Central memory CD8-positive, alpha-beta T cell (primary cell): ENCODE measurements at regions not wholly inside any gene's neighbourhood (a gene's known extent, or its start where the extent isn't known, plus 50 kb on each side); places are given as distances from the start of the nearest gene placed in this dataset.

Experiments
- ATAC-seq: fragments of 150-1000 bp; cut with Tn5 transposase; replicated peaks from 2 replicates; pipeline ENCODE4 v1.10.0; 2022; ENCODE audit warnings: mild to moderate bottlenecking, moderate FRiP score, moderate number of reproducible peaks; ENCODE audit not compliant: poor library complexity, severe bottlenecking; ENCODE audit errors: extremely low read depth
- DNase-seq, 2 donors: peaks; one replicate each; pipeline ENCODE4 v3.0.0; 2021; ENCODE audit warnings: low spot score in 2 of 2
- H3K27ac Mint-ChIP-seq: one replicate; pipeline ENCODE4 v1.8.0; 2022; ENCODE audit warnings: low read depth, mild to moderate bottlenecking, moderate library complexity, mixed read lengths
- H3K27me3 Mint-ChIP-seq: one replicate; pipeline ENCODE4 v1.8.0; 2022; ENCODE audit warnings: mixed read lengths
- H3K36me3 Mint-ChIP-seq: one replicate; pipeline ENCODE4 v1.8.0; 2022; ENCODE audit warnings: mild to moderate bottlenecking, moderate library complexity, mixed read lengths; ENCODE audit not compliant: insufficient read depth
- H3K4me1 Mint-ChIP-seq: one replicate; pipeline ENCODE4 v1.8.0; 2022; ENCODE audit warnings: mixed read lengths
- H3K4me3 Mint-ChIP-seq: one replicate; pipeline ENCODE4 v1.8.0; 2022; ENCODE audit warnings: mild to moderate bottlenecking, moderate library complexity, mixed read lengths
- H3K9me3 Mint-ChIP-seq: one replicate; pipeline ENCODE4 v1.8.0; 2022; ENCODE audit warnings: mixed read lengths

DNA sequence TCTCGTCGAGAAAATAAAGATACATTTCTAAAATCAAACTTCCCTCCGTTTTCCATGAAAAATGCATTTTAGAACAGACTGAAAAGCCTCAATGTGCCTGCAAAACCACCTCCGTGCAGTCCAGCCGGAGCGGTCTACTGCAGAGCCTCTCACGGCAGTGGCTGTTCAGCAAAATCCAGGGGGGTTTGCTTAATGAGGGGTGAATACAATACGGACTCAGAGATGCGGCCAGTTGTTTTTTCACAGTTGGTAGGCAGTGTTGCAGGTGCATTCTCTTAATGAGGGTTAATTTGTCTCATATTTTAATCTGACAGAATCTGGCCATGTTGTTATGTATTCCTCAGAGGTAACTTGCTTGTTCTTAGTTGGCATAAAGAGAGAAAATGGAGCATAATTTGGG is 223.0 kb downstream of the EBLN2 start:
- H3K9me3 Mint-ChIP-seq = no peaks in the 10 kb centered on the region

GRCh38 chr3:73291541-73291940 is 230.1 kb downstream of the EBLN2 start:
- ATAC-seq (no peak), DNase-seq (no peak)
- H3K4me3 Mint-ChIP-seq = no peak overlapping the region
- H3K9me3 Mint-ChIP-seq = no peaks in the 10 kb centered on the region
- H3K27ac Mint-ChIP-seq = no peak overlapping the region
- no peaks in the 10 kb centered on the region for H3K27me3 Mint-ChIP-seq
- no peaks in the 10 kb centered on the region for H3K4me1 Mint-ChIP-seq
- no peaks in the 10 kb centered on the region for H3K36me3 Mint-ChIP-seq

More for the DNA sequence above, 223.0 kb downstream of the EBLN2 start:
- Mint-ChIP-seq H3K27me3 (no peaks in the 10 kb centered on the region), H3K4me3 (no peak overlapping the region), H3K36me3 (no peaks in the 10 kb centered on the region), H3K4me1 (no peaks in the 10 kb centered on the region), H3K27ac (no peak overlapping the region)
- no peak for ATAC-seq
- no peak for DNase-seq

GRCh38 chr3:73292220-73292619 is 230.8 kb downstream of the EBLN2 start:
- Mint-ChIP-seq H3K4me1 (no peaks in the 10 kb centered on the region), H3K9me3 (no peaks in the 10 kb centered on the region), H3K27ac (no peak overlapping the region), H3K36me3 (no peaks in the 10 kb centered on the region), H3K4me3 (no peak overlapping the region), H3K27me3 (no peaks in the 10 kb centered on the region)
- no peak for DNase-seq
- no peak for ATAC-seq

- no peaks in the 10 kb centered on the region for H3K27me3 Mint-ChIP-seq
- no peaks in the 10 kb centered on the region for H3K36me3 Mint-ChIP-seq
- H3K9me3 Mint-ChIP-seq = peaks cover 3% of the 10 kb centered on the region
- H3K27ac Mint-ChIP-seq = no peak overlapping the region
- no peak overlapping the region for H3K4me3 Mint-ChIP-seq
- DNase-seq = no peak
- no peak for ATAC-seq
- no peaks in the 10 kb centered on the region for H3K4me1 Mint-ChIP-seq
Observed at GRCh38 chr3:73294537-73294936, 233.1 kb downstream of the EBLN2 start.

GRCh38 chr3:73295876-73296635 is 234.6 kb downstream of the EBLN2 start:
- H3K4me1 Mint-ChIP-seq = no peaks in the 10 kb centered on the region
- H3K4me3 Mint-ChIP-seq = no peak overlapping the region
- peaks cover 3% of the 10 kb centered on the region for H3K9me3 Mint-ChIP-seq
- DNase-seq = no peak
- no peak overlapping the region for H3K27ac Mint-ChIP-seq
- no peak for ATAC-seq
- H3K27me3 Mint-ChIP-seq = no peaks in the 10 kb centered on the region
- no peaks in the 10 kb centered on the region for H3K36me3 Mint-ChIP-seq

- H3K36me3 Mint-ChIP-seq = no peaks in the 10 kb centered on the region
- no peaks in the 10 kb centered on the region for H3K4me1 Mint-ChIP-seq
- ATAC-seq (no peak), DNase-seq (no peak)
- peaks cover 3% of the 10 kb centered on the region for H3K9me3 Mint-ChIP-seq
- no peaks in the 10 kb centered on the region for H3K27me3 Mint-ChIP-seq
- H3K4me3 Mint-ChIP-seq = no peak overlapping the region
- no peak overlapping the region for H3K27ac Mint-ChIP-seq
Observed at GRCh38 chr3:73296859-73297258, 235.4 kb downstream of the EBLN2 start.

GRCh38 chr3:73298243-73299183 is 237.1 kb downstream of the EBLN2 start:
- H3K4me3 Mint-ChIP-seq = no peak overlapping the region
- H3K27me3 Mint-ChIP-seq = no peaks in the 10 kb centered on the region
- DNase-seq (no peak), ATAC-seq (no peak)
- H3K9me3 Mint-ChIP-seq = peaks cover 3% of the 10 kb centered on the region
- no peak overlapping the region for H3K27ac Mint-ChIP-seq
- H3K4me1 Mint-ChIP-seq = no peaks in the 10 kb centered on the region
- no peaks in the 10 kb centered on the region for H3K36me3 Mint-ChIP-seq

GRCh38 chr3:73299184-73299691 is 237.8 kb downstream of the EBLN2 start:
- no peak for DNase-seq
- Mint-ChIP-seq H3K27ac (no peak overlapping the region), H3K36me3 (no peaks in the 10 kb centered on the region), H3K9me3 (peaks cover 3% of the 10 kb centered on the region), H3K4me1 (no peaks in the 10 kb centered on the region), H3K27me3 (no peaks in the 10 kb centered on the region), H3K4me3 (no peak overlapping the region)
- no peak for ATAC-seq

DNA sequence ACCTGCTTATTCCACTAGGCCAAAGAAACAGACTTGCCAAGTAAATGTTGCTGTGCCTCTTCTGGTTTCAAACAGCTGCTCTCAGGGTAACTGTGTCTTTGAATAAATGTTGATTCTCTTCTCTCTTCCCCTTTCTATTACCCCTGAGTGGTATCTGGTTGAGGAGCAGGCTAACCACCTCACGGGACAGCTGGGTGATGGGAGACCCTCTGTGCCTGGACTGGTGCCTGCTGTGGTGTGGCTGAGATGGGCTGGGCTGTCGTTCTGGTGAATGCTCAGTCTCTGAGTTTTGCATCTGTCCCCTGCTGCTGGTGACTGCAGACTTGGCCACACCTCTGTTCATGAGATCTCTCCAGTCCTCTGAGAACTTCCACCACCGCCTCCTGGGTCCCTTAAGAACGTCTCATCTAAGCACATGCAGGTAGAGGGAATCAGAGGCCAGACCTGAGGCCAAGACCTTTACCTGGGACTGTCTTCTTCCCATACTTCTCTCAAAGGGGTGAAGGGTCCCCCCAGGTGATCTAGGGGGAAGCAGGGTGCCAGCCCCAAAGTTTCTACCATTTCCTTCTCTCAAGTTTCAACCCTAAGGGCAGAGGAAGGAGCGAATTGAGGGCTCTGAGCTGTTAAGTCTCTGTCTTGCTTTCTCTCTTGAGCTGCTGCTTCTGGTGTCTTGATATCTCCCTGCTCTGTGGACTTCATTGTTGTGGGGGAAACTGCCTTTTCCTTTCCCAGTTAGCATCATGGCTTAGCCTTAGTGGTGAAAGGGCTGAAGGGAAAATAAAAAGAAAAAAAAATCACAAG is 252.9 kb downstream of the EBLN2 start:
- H3K27ac Mint-ChIP-seq = no peak overlapping the region
- no peaks in the 10 kb centered on the region for H3K36me3 Mint-ChIP-seq
- H3K4me3 Mint-ChIP-seq = no peak overlapping the region
- H3K9me3 Mint-ChIP-seq = no peaks in the 10 kb centered on the region
- H3K27me3 Mint-ChIP-seq = no peaks in the 10 kb centered on the region
- no peaks in the 10 kb centered on the region for H3K4me1 Mint-ChIP-seq
- ATAC-seq (peak; percentile 14), DNase-seq (no peak)

DNA sequence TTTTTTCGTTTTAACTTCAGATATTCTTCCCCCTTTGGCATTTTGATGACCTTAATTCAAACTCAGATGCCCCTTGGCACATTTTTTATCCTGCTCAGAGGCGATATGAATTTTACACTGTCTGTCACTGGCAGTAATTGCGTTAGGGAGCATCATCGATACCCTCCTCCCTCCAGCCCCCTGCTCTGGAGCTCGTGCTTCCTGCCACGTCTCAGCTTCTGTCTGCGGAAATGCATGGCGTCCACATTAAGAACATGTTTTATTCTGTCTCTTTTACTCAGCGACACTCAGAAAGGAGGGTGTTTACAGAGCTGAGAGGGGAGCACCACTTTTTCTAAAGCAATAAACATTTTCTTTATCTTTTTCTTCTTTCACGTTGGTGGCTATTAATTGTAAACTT is 254.2 kb downstream of the EBLN2 start:
- Mint-ChIP-seq H3K27ac (no peak overlapping the region), H3K9me3 (peaks cover 1% of the 10 kb centered on the region), H3K4me3 (no peak overlapping the region), H3K4me1 (no peaks in the 10 kb centered on the region), H3K36me3 (no peaks in the 10 kb centered on the region), H3K27me3 (no peaks in the 10 kb centered on the region)
- ATAC-seq = no peak
- DNase-seq = no peak

DNA sequence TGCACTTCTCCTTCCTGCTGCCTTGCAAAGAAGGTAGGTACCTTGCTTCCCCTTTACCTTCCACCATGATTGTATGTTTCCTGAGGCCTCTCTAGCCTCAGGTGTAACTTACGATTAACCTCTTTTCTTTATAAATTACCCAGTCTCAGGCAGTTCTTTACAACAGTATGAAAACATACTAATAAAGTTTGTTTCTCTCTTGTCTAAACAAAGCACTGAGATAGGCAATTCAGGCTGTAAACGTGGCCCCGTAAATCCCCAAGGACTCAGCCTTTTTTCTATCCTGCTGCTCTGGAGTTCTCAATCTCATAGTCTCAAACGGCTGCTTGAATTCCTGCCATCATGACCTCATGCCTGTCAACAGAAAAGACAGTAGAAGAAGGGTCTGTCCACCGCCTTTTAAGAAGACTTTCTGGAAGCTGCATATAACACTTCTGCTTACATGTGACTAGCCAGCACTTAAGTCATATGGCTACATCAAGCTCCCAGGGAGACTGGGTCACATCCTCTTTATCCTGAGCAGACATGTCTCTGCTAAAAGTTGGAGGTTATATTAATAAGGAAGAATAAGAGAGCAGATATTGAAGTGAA is 257.8 kb downstream of the EBLN2 start:
- Mint-ChIP-seq H3K36me3 (no peaks in the 10 kb centered on the region), H3K27ac (no peak overlapping the region), H3K4me1 (no peaks in the 10 kb centered on the region), H3K4me3 (no peak overlapping the region), H3K27me3 (no peaks in the 10 kb centered on the region), H3K9me3 (peaks cover 12% of the 10 kb centered on the region)
- DNase-seq (no peak), ATAC-seq (no peak)
